GM23338 (cell line): ENCODE measurements at regions not wholly inside any gene's neighbourhood (a gene's known extent, or its start where the extent isn't known, plus 50 kb on each side); places are given as distances from the start of the nearest gene placed in this dataset.

Experiments used
- CREB1 ChIP-seq: fragments of 250-450 bp; sonication (Bioruptor Pico); IDR thresholded peaks from 2 replicates; pipeline ENCODE4 v1.5.0; 2020; ENCODE audit warnings: low read depth, mild to moderate bottlenecking, moderate library complexity
- EZH2 ChIP-seq: fragments of 200-600 bp; sonication (generic); IDR thresholded peaks from one replicate; pipeline ENCODE4 v1.8.0; 2017; ENCODE audit warnings: antibody characterized with exemption, mild to moderate bottlenecking, low read depth; ENCODE audit not compliant: unreplicated experiment
- EZH2phosphoT487 ChIP-seq: fragments of 200-600 bp; sonication (generic); IDR thresholded peaks from one replicate; pipeline ENCODE4 v1.8.1; 2018; ENCODE audit warnings: antibody characterized with exemption; ENCODE audit not compliant: unreplicated experiment
- JUNB ChIP-seq: IDR thresholded peaks from one replicate; pipeline ENCODE4 v1.6.1; 2016; ENCODE audit warnings: antibody characterized with exemption; ENCODE audit not compliant: unreplicated experiment
- NANOG ChIP-seq: IDR thresholded peaks from 2 replicates; pipeline ENCODE4 v1.6.1; 2016; ENCODE audit warnings: antibody characterized with exemption, borderline replicate concordance
- POLR2AphosphoS5 ChIP-seq: IDR thresholded peaks from 2 replicates; pipeline ENCODE4 v1.6.1; 2016; ENCODE audit warnings: antibody characterized with exemption, low read depth
- STAT1 ChIP-seq: IDR thresholded peaks from one replicate; pipeline ENCODE4 v1.6.1; 2016; ENCODE audit warnings: antibody characterized with exemption; ENCODE audit not compliant: unreplicated experiment
- ZNF114 ChIP-seq: fragments of 250-450 bp; sonication (Bioruptor Pico); IDR thresholded peaks from 2 replicates; pipeline ENCODE4 v1.5.0; 2020; ENCODE audit warnings: mild to moderate bottlenecking, moderate library complexity
- ZNF331 ChIP-seq: fragments of 250-450 bp; sonication (Bioruptor Pico); IDR thresholded peaks from 2 replicates; pipeline ENCODE4 v1.5.0; 2020; ENCODE audit warnings: low read depth, mild to moderate bottlenecking, moderate library complexity
- TF ChIP-seq, protein P1 (sequence below), 2 experiments: fragments of 200-600 bp in 1 of 2; sonication (generic) in 1 of 2; conservative IDR thresholded peaks; 2 replicates each; pipeline versions ENCODE4 v1.5.1 to v1.6.1; 2016 to 2017; ENCODE audit warnings: antibody characterized with exemption in 2 of 2, low read depth in 2 of 2, mild to moderate bottlenecking in 2 of 2, moderate library complexity in 1 of 2
- TF ChIP-seq, protein P2 (sequence below): IDR thresholded peaks from one replicate; pipeline ENCODE4 v1.6.1; 2018; ENCODE audit warnings: antibody characterized with exemption; ENCODE audit not compliant: unreplicated experiment
- TF ChIP-seq, protein P3 (sequence below): IDR thresholded peaks from 2 replicates; pipeline ENCODE4 v1.6.1; 2016; ENCODE audit warnings: antibody characterized with exemption
- TF ChIP-seq, protein P4 (sequence below): fragments of 250-450 bp; sonication (Bioruptor Pico); IDR thresholded peaks from 2 replicates; pipeline ENCODE4 v1.5.0; 2020; ENCODE audit warnings: mild to moderate bottlenecking, moderate library complexity

DNA sequence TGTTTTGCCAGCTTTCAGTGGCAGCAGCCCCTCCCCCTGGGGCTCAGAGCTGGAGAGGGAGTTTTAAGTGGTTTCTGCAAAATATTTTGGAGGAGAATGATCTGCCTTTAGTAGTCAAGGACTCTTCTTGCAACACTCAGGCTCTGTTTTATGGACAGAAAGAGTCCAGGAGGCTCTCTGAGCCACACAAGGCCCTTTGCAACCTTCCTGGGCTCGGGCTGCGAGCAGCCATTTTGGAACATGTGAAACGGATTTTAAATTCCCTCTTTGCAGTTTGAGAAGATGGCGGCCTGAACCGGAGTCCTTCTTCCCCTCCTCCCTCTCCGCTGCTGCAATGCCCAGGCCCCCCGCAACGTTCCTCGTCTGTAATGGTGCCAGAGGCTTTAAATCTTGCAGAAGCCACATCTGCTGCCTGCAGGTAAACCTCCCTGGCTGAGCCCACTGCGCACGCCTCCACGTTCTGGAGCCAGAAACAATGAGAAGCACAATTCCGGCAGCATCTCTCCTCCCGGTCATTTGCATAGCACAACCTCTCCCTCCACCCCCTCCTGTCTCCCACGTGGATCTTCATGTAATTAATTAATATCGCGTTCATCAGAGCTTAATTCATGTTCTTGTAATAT, 386.1 kb downstream of the SEC14L1 start:
- TF ChIP-seq POLR2AphosphoS5 (no peak), EZH2 (no peak), JUNB (no peak), EZH2phosphoT487 (no peak), CREB1 (CRISPR knock-in tag) (no peak), NANOG (no peak), ZNF114 (no peak), ZNF331 (CRISPR knock-in tag) (no peak), STAT1 (no peak)
- TF ChIP-seq, protein P1, sequence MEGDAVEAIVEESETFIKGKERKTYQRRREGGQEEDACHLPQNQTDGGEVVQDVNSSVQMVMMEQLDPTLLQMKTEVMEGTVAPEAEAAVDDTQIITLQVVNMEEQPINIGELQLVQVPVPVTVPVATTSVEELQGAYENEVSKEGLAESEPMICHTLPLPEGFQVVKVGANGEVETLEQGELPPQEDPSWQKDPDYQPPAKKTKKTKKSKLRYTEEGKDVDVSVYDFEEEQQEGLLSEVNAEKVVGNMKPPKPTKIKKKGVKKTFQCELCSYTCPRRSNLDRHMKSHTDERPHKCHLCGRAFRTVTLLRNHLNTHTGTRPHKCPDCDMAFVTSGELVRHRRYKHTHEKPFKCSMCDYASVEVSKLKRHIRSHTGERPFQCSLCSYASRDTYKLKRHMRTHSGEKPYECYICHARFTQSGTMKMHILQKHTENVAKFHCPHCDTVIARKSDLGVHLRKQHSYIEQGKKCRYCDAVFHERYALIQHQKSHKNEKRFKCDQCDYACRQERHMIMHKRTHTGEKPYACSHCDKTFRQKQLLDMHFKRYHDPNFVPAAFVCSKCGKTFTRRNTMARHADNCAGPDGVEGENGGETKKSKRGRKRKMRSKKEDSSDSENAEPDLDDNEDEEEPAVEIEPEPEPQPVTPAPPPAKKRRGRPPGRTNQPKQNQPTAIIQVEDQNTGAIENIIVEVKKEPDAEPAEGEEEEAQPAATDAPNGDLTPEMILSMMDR (conservative IDR thresholded peaks at IDR 0.05; ENCODE audit: low read depth in 2 of 2): no peak
- TF ChIP-seq, protein P2, sequence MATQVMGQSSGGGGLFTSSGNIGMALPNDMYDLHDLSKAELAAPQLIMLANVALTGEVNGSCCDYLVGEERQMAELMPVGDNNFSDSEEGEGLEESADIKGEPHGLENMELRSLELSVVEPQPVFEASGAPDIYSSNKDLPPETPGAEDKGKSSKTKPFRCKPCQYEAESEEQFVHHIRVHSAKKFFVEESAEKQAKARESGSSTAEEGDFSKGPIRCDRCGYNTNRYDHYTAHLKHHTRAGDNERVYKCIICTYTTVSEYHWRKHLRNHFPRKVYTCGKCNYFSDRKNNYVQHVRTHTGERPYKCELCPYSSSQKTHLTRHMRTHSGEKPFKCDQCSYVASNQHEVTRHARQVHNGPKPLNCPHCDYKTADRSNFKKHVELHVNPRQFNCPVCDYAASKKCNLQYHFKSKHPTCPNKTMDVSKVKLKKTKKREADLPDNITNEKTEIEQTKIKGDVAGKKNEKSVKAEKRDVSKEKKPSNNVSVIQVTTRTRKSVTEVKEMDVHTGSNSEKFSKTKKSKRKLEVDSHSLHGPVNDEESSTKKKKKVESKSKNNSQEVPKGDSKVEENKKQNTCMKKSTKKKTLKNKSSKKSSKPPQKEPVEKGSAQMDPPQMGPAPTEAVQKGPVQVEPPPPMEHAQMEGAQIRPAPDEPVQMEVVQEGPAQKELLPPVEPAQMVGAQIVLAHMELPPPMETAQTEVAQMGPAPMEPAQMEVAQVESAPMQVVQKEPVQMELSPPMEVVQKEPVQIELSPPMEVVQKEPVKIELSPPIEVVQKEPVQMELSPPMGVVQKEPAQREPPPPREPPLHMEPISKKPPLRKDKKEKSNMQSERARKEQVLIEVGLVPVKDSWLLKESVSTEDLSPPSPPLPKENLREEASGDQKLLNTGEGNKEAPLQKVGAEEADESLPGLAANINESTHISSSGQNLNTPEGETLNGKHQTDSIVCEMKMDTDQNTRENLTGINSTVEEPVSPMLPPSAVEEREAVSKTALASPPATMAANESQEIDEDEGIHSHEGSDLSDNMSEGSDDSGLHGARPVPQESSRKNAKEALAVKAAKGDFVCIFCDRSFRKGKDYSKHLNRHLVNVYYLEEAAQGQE: no peak
- TF ChIP-seq, protein P3, sequence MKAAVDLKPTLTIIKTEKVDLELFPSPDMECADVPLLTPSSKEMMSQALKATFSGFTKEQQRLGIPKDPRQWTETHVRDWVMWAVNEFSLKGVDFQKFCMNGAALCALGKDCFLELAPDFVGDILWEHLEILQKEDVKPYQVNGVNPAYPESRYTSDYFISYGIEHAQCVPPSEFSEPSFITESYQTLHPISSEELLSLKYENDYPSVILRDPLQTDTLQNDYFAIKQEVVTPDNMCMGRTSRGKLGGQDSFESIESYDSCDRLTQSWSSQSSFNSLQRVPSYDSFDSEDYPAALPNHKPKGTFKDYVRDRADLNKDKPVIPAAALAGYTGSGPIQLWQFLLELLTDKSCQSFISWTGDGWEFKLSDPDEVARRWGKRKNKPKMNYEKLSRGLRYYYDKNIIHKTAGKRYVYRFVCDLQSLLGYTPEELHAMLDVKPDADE: no peak
- TF ChIP-seq, protein P4, sequence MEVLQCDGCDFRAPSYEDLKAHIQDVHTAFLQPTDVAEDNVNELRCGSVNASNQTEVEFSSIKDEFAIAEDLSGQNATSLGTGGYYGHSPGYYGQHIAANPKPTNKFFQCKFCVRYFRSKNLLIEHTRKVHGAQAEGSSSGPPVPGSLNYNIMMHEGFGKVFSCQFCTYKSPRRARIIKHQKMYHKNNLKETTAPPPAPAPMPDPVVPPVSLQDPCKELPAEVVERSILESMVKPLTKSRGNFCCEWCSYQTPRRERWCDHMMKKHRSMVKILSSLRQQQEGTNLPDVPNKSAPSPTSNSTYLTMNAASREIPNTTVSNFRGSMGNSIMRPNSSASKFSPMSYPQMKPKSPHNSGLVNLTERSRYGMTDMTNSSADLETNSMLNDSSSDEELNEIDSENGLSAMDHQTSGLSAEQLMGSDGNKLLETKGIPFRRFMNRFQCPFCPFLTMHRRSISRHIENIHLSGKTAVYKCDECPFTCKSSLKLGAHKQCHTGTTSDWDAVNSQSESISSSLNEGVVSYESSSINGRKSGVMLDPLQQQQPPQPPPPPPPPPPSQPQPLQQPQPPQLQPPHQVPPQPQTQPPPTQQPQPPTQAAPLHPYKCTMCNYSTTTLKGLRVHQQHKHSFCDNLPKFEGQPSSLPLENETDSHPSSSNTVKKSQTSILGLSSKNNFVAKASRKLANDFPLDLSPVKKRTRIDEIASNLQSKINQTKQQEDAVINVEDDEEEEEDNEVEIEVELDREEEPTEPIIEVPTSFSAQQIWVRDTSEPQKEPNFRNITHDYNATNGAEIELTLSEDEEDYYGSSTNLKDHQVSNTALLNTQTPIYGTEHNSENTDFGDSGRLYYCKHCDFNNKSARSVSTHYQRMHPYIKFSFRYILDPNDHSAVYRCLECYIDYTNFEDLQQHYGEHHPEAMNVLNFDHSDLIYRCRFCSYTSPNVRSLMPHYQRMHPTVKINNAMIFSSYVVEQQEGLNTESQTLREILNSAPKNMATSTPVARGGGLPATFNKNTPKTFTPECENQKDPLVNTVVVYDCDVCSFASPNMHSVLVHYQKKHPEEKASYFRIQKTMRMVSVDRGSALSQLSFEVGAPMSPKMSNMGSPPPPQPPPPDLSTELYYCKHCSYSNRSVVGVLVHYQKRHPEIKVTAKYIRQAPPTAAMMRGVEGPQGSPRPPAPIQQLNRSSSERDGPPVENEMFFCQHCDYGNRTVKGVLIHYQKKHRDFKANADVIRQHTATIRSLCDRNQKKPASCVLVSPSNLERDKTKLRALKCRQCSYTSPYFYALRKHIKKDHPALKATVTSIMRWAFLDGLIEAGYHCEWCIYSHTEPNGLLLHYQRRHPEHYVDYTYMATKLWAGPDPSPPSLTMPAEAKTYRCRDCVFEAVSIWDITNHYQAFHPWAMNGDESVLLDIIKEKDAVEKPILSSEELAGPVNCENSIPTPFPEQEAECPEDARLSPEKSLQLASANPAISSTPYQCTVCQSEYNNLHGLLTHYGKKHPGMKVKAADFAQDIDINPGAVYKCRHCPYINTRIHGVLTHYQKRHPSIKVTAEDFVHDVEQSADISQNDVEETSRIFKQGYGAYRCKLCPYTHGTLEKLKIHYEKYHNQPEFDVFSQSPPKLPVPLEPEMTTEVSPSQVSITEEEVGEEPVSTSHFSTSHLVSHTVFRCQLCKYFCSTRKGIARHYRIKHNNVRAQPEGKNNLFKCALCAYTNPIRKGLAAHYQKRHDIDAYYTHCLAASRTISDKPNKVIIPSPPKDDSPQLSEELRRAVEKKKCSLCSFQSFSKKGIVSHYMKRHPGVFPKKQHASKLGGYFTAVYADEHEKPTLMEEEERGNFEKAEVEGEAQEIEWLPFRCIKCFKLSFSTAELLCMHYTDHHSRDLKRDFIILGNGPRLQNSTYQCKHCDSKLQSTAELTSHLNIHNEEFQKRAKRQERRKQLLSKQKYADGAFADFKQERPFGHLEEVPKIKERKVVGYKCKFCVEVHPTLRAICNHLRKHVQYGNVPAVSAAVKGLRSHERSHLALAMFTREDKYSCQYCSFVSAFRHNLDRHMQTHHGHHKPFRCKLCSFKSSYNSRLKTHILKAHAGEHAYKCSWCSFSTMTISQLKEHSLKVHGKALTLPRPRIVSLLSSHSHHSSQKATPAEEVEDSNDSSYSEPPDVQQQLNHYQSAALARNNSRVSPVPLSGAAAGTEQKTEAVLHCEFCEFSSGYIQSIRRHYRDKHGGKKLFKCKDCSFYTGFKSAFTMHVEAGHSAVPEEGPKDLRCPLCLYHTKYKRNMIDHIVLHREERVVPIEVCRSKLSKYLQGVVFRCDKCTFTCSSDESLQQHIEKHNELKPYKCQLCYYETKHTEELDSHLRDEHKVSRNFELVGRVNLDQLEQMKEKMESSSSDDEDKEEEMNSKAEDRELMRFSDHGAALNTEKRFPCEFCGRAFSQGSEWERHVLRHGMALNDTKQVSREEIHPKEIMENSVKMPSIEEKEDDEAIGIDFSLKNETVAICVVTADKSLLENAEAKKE: no peak
